ENCODE measurements at regions not wholly inside any gene's neighbourhood (a gene's known extent, or its start where the extent isn't known, plus 50 kb on each side); places are given as distances from the start of the nearest gene placed in this dataset.

DNA sequence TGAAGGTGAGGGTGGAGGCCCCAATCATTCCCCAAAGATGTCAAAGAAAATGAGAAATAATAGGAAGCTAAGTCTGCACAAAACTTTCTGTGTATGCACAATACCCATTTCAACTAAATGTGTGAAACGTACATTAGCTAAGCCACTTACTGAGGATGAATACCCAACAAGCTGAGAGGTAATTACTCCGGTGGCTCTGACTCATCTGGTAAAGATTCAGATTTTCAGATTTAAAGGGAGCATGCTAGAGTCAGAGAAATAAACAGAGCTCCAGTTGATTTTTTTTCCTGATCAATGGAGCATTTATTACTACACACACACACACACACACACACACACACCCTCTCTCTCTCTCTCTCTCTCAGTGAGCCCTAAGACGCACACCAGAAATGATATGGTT lies 194.8 kb upstream of the ARGLU1 start:
- Mint-ChIP-seq H3K27me3 (no peaks in the 10 kb centered on the region), H3K27ac (no peak overlapping the region), H3K4me3 (no peak overlapping the region), H3K9me3 (no peaks in the 10 kb centered on the region), H3K4me1 (no peaks in the 10 kb centered on the region), H3K36me3 (ENCODE audit: low read depth) (no peaks in the 10 kb centered on the region)
- CTCF ChIA-PET: no interaction called here
- POLR2A ChIA-PET: no interaction called here
- DNase-seq: no peak

DNA sequence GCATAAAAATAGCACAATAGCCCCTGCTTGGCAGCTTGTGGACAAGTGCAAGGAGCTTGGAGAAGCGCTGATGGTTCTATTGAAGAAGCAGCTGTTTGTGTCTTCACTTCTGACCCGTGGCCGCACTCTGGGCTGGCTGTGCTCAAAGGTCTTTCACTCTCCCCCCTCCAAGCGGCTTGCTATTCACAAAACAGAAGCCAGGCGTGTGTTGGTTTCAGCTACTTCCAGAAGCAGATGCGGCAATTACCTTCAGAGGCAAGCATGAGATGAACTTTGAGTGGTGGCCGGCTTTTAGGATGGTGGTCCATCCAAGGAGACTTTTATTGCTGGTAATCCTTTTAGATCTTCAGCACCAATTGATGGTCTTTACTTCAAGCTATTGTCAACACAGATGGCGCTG lies 188.5 kb upstream of the ARGLU1 start:
- Mint-ChIP-seq H3K4me3 (no peak overlapping the region), H3K9me3 (no peaks in the 10 kb centered on the region), H3K36me3 (ENCODE audit: low read depth) (no peaks in the 10 kb centered on the region), H3K27me3 (peaks cover 5% of the 10 kb centered on the region), H3K4me1 (no peaks in the 10 kb centered on the region), H3K27ac (no peak overlapping the region)
- CTCF ChIA-PET: interaction anchor here (1.0 kb wide), 1 partner anchor 9 kb away, joined by 3 read pairs; no protein-coding TSS in a partner anchor
- POLR2A ChIA-PET: no interaction called here
- DNase-seq: no peak

DNA sequence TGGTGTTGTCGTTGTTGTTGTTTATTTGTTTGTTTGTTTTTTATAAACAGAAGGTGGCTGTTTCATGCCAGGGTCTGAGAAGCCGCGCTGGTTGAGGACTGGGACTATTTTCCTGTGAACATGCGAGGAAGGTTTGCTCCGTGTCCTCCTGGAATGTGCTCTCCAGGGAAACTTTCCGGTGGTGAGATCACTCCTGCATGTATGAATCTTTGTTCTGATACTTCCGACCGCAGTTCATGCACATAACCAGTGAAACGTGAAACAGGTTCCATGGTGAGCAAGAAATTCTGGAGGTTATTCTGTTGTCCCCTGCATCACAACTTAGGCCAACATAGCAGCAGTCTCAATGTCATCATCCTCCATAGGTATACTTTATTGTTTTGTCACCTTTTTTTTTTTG lies 187.6 kb upstream of the ARGLU1 start:
- H3K36me3 Mint-ChIP-seq (ENCODE audit: low read depth): no peaks in the 10 kb centered on the region
- no peak for DNase-seq
- H3K9me3 Mint-ChIP-seq: no peaks in the 10 kb centered on the region
- ChIA-PET CTCF (interaction anchor here (1.0 kb wide), 1 partner anchor 10 kb away, joined by 3 read pairs; no protein-coding TSS in a partner anchor), POLR2A (no interaction called here)
- H3K27me3 Mint-ChIP-seq: peaks cover 5% of the 10 kb centered on the region
- no peak overlapping the region for H3K27ac Mint-ChIP-seq
- H3K4me3 Mint-ChIP-seq: no peak overlapping the region
- no peaks in the 10 kb centered on the region for H3K4me1 Mint-ChIP-seq

DNA sequence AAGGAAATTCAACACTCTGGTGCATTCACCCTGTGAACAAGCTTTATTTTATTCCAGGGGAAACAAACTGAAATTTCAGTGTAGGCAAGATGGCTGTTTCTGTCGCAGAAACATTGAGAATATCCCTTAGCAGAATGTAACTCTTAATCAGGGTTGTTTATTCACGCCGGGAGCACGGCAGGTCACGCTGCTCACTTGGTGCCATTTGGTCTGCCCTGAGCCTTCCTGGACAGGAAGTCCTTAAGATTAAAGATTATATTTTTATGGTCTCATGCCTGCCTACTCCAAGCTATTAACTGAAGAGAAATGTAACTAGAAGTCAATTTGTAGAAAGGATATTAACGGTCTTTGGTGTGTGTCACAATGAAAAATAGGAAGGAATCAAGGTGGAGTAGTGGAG lies 185.3 kb upstream of the ARGLU1 start:
- no peaks in the 10 kb centered on the region for H3K4me1 Mint-ChIP-seq
- H3K36me3 Mint-ChIP-seq (ENCODE audit: low read depth): no peaks in the 10 kb centered on the region
- CTCF ChIA-PET: no interaction called here
- peaks cover 6% of the 10 kb centered on the region for H3K27me3 Mint-ChIP-seq
- POLR2A ChIA-PET: no interaction called here
- no peak overlapping the region for H3K27ac Mint-ChIP-seq
- H3K4me3 Mint-ChIP-seq: no peak overlapping the region
- no peaks in the 10 kb centered on the region for H3K9me3 Mint-ChIP-seq
- no peak for DNase-seq

DNA sequence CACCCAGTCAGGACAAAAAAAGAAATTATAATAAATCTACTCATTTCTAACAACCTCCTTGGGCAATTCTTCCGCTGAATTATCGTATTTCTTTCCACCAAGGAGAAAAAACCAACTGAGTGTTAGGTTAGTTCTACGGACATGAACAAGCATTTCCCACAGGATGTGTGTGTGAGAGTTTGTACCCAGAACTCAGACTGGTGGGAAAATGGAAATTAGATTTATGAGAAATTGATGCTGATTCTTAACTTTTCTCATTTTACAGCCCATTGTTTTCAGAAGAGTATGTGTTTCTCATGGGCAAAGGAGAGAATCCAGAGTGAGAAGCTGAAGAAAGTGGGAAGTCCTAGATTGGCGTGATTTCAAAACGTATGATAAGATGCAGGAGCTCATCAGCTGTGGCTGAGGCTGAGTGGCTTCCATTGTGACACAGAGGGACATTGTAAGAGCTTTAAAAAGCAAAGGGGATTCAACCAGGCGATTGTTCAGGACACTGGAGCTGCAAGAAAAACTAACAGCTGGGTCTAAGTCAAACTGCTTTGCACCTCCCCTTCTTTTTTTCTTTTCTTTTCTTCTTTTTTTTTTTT lies 184.7 kb upstream of the ARGLU1 start:
- Mint-ChIP-seq H3K36me3 (ENCODE audit: low read depth) (no peaks in the 10 kb centered on the region), H3K9me3 (no peaks in the 10 kb centered on the region), H3K27ac (no peak overlapping the region), H3K4me1 (no peaks in the 10 kb centered on the region), H3K4me3 (no peak overlapping the region), H3K27me3 (peaks cover 6% of the 10 kb centered on the region)
- ChIA-PET POLR2A (no interaction called here), CTCF (interaction anchor here (0.5 kb wide), 1 partner anchor 842 kb away, joined by 4 read pairs; no protein-coding TSS in a partner anchor)
- DNase-seq: no peak

DNA sequence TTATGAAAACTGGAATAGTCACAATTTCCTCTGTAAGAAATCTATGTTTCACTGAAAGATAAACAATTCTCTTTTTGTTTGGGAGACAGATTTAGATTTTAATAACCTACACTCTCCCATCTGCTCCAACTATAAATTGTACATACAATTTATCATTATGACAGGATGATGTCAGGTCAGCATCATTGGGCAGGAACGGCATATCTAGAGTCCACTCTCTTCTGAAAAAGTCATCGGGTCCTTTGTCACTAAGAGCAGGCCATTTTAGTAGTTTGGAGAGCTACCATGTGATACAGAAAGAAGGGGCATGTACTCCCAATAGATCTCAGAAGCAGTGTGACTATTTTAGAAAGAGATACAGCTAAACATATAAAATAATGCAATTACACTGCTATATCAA lies 180.8 kb upstream of the ARGLU1 start:
- H3K27ac Mint-ChIP-seq: no peak overlapping the region
- H3K27me3 Mint-ChIP-seq: peaks cover 6% of the 10 kb centered on the region
- H3K36me3 Mint-ChIP-seq (ENCODE audit: low read depth): no peaks in the 10 kb centered on the region
- H3K9me3 Mint-ChIP-seq: no peaks in the 10 kb centered on the region
- ChIA-PET POLR2A (no interaction called here), CTCF (no interaction called here)
- DNase-seq: no peak
- H3K4me1 Mint-ChIP-seq: no peaks in the 10 kb centered on the region
- H3K4me3 Mint-ChIP-seq: no peak overlapping the region

DNA sequence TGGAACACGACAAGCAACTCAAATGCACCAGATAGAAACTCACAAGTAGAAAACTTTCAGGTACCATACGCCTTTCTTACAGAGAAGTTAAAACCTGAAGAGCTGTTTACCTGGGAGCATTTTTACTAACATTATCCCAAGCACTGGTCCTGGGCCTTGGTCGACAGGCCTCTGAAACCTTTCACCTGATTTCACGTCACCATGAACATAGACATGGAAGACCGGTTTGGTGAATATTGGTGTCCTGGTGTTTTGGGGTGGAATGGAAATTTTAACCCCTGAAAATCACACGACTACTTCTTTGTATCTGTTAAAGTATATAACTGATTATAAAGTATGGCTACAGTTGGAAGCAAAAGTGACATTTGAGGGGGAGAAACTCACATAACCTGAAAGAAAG lies 176.6 kb upstream of the ARGLU1 start:
- Mint-ChIP-seq H3K36me3 (ENCODE audit: low read depth) (no peaks in the 10 kb centered on the region), H3K4me3 (no peak overlapping the region), H3K4me1 (no peaks in the 10 kb centered on the region), H3K9me3 (no peaks in the 10 kb centered on the region), H3K27ac (no peak overlapping the region), H3K27me3 (no peaks in the 10 kb centered on the region)
- ChIA-PET POLR2A (no interaction called here), CTCF (no interaction called here)
- DNase-seq: no peak

DNA sequence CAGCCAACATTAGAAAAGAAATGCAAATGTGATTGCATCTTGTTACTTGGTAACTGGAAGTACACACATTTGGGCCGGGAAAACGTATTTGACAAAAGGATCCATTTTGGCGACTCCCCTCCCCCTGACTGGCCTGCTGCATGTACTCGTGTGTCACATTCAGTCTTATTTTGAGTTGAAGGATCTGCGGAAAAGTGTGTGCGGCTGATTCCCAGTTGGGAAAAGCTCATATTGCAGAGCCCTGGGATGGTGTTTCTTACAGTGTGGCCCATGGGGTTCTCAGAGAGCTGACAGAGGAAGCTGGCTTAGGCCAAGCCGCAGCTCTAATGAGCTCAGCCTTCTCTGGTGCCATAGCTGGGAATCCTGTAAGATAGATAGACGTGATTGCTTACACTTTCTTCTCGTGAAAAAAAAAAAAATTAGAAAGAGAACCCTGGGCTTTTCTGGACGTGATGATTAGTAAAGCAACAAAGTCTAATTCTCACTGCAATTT lies 170.3 kb upstream of the ARGLU1 start:
- Mint-ChIP-seq H3K4me3 (no peak overlapping the region), H3K27ac (no peak overlapping the region), H3K4me1 (no peaks in the 10 kb centered on the region), H3K27me3 (no peaks in the 10 kb centered on the region), H3K9me3 (no peaks in the 10 kb centered on the region), H3K36me3 (ENCODE audit: low read depth) (no peaks in the 10 kb centered on the region)
- ChIA-PET POLR2A (no interaction called here), CTCF (no interaction called here)
- no peak for DNase-seq

DNA sequence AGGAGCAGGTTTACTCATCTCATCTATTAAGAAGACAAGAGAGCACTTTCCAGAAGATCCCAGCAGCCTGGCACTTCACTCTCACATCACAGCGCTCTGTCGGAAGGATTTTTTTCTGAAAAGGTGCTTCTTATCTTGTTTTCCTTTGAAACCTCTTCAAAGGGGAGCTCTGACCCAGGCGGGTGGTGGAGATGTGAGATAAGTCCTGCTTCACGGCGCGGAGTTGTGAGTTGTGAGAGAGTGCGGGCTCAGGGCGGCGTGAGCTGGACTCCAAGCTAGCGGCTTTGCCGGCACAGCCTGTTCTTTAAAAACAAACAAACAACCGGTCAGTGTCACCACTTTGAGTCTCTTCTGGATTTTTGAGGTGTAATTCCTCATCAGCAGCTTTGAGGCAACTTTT lies 169.0 kb upstream of the ARGLU1 start:
- CTCF ChIA-PET: no interaction called here
- H3K27me3 Mint-ChIP-seq: no peaks in the 10 kb centered on the region
- DNase-seq: no peak
- H3K36me3 Mint-ChIP-seq (ENCODE audit: low read depth): no peaks in the 10 kb centered on the region
- no peak overlapping the region for H3K4me3 Mint-ChIP-seq
- H3K9me3 Mint-ChIP-seq: no peaks in the 10 kb centered on the region
- H3K27ac Mint-ChIP-seq: no peak overlapping the region
- POLR2A ChIA-PET: no interaction called here
- H3K4me1 Mint-ChIP-seq: no peaks in the 10 kb centered on the region

GRCh38 chr13:106734198-106734597 lies 166.3 kb upstream of the ARGLU1 start:
- Mint-ChIP-seq H3K27me3 (no peaks in the 10 kb centered on the region), H3K36me3 (ENCODE audit: low read depth) (no peaks in the 10 kb centered on the region), H3K4me1 (no peaks in the 10 kb centered on the region), H3K27ac (no peak overlapping the region), H3K4me3 (no peak overlapping the region), H3K9me3 (no peaks in the 10 kb centered on the region)
- CTCF ChIA-PET: no interaction called here
- DNase-seq: no peak
- POLR2A ChIA-PET: no interaction called here

- Mint-ChIP-seq H3K27me3 (no peaks in the 10 kb centered on the region), H3K9me3 (peaks cover 2% of the 10 kb centered on the region), H3K4me3 (no peak overlapping the region), H3K27ac (no peak overlapping the region), H3K4me1 (no peaks in the 10 kb centered on the region), H3K36me3 (ENCODE audit: low read depth) (no peaks in the 10 kb centered on the region)
- CTCF ChIA-PET: no interaction called here
- POLR2A ChIA-PET: no interaction called here
- DNase-seq: no peak
These were observed 155.1 kb upstream of the ARGLU1 start for GRCh38 chr13:106723036-106723435.

DNA sequence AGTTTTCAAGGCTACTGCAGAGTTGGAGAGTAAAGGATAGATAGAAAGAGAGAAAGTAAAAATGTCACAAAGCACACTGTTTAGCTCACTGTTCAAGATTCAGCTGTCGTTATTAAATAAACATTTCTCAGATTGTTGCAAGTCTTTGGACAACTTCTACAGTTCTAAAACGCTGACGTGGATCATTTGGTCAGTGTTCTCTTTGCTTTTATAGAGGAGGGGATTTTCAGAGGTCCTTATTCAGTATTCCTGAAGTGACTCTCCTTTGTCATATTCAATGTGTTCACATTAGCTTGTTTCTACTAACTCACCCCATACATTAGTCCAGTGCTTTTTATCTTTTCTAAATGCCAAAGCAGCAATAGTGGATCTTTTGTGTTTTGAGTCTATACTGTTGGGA lies 154.7 kb upstream of the ARGLU1 start:
- Mint-ChIP-seq H3K9me3 (peaks cover 2% of the 10 kb centered on the region), H3K27ac (no peak overlapping the region), H3K4me3 (no peak overlapping the region), H3K27me3 (no peaks in the 10 kb centered on the region), H3K4me1 (no peaks in the 10 kb centered on the region), H3K36me3 (ENCODE audit: low read depth) (no peaks in the 10 kb centered on the region)
- POLR2A ChIA-PET: no interaction called here
- CTCF ChIA-PET: no interaction called here
- DNase-seq: no peak

DNA sequence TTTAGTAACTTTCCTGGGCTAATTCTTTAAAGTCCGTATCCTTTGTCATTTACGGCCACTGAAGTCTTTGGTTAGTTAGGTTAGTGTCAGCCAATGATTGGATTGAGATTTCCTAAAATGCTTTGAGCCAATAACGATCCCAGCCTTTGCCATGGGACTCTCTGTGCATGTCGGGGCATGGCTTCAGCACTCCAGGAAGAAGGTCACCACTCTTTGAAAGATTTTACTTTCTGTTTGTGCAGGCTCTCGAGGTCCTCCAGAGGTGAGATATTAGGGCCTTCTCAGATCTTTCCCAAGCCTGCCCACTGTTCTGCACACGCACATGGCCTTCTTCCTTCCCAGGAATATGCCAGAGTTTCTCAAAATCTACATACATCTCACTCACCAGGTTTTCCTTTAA lies 153.7 kb upstream of the ARGLU1 start:
- POLR2A ChIA-PET: interaction anchor here (0.7 kb wide), 1 partner anchor 249 kb away, joined by 3 read pairs; no protein-coding TSS in a partner anchor
- H3K9me3 Mint-ChIP-seq: peaks cover 5% of the 10 kb centered on the region
- H3K27me3 Mint-ChIP-seq: no peaks in the 10 kb centered on the region
- H3K27ac Mint-ChIP-seq: no peak overlapping the region
- no peaks in the 10 kb centered on the region for H3K36me3 Mint-ChIP-seq (ENCODE audit: low read depth)
- CTCF ChIA-PET: no interaction called here
- no peaks in the 10 kb centered on the region for H3K4me1 Mint-ChIP-seq
- no peak for DNase-seq
- no peak overlapping the region for H3K4me3 Mint-ChIP-seq

DNA sequence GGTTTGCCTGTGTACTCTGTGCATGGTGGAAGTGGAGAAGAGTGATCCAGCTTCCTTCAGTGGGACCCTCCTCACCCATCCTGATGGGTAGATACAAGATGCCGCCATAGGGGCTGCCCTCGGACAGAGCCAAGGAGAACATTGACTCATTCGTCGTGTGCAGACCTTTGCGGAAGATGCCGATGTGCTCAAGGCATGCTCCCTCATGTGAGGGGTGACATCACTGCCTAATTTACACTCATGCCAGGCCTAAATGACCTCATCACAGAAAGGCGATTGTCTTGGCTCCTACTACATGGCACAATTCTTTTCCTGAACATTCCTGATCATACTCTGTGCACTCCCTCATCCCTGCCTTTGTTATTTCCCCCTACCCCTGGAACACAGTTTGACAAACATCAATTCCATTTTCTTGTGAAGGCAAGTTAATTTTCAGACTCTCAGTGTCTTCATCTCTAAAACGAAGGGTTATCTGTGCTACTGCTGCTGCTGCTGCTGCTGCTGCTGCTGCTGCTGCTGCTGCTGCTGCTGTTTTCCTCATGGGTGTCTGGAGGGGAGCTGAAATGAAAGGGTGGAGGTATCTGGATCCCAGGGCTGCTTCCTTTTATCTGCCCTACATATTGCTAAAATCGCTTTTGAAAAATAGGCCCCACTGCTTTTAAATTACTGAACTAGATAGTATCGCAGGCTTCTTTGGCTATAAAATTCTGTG lies 146.5 kb upstream of the ARGLU1 start:
- DNase-seq: no peak
- ChIA-PET POLR2A (no interaction called here), CTCF (no interaction called here)
- H3K36me3 Mint-ChIP-seq (ENCODE audit: low read depth): no peaks in the 10 kb centered on the region
- peaks cover 3% of the 10 kb centered on the region for H3K9me3 Mint-ChIP-seq
- H3K27me3 Mint-ChIP-seq: no peaks in the 10 kb centered on the region
- no peaks in the 10 kb centered on the region for H3K4me1 Mint-ChIP-seq
- no peak overlapping the region for H3K4me3 Mint-ChIP-seq
- H3K27ac Mint-ChIP-seq: no peak overlapping the region
